Endothelial cell of umbilical vein (primary cell): ENCODE measurements at regions not wholly inside any gene's neighbourhood (a gene's known extent, or its start where the extent isn't known, plus 50 kb on each side); places are given as distances from the start of the nearest gene placed in this dataset.
A peak's percentile ranks its signal among the peaks of the same experiment; 100 is the strongest.
"Not testable (repeated sequence)": the region's sequence is repeated elsewhere in the genome, so short reads cannot be mapped to it uniquely, and the experiment has no call there.

Experiments used
- BruUV-seq: library from RNA; stranded (reverse); fragments of 400-500 nt; replicated peaks from 2 replicates; lab custom pipeline; 2021; lab: Mats Ljungman, UMichigan
- CTCF ChIA-PET: fragments of 300-600, 350-600 bp; sonication (Branson Sonifier 250); formaldehyde crosslinking; loops from one replicate; lab custom pipeline; 2021; ENCODE audit warnings: antibody characterized with exemption, inconsistent platforms; lab: Charles Lee
- POLR2A ChIA-PET: fragments of 300-600, 350-600 bp; sonication (Branson Sonifier 250); formaldehyde crosslinking; loops from one replicate; lab custom pipeline; 2021; ENCODE audit warnings: antibody characterized with exemption, inconsistent platforms; lab: Charles Lee
- DNase-seq: peaks from one replicate; pipeline ENCODE4 v3.0.0-alpha.2; 2011; ENCODE audit warnings: low read depth, low spot score
- FAIRE-seq: peaks from 2 replicates; lab custom pipeline; 2011; peaks lifted over from hg19 to GRCh38; lab: Jason Lieb, UNC
- H2AFZ ChIP-seq: 2 replicates; pipeline ENCODE4 v1.6.0; 2012; ENCODE audit warnings: low read depth, low read length, control low read depth, inconsistent platforms
- H3K27ac ChIP-seq: 2 replicates; pipeline ENCODE4 v1.5.1; 2011; ENCODE audit warnings: low read depth, mild to moderate bottlenecking, control low read depth, low read length, moderate library complexity; ENCODE audit not compliant: insufficient read depth
- H3K27me3 ChIP-seq, 2 experiments: 2 replicates each; pipeline versions ENCODE4 v1.6.0 to v1.6.1; 2011; ENCODE audit warnings: low read length in 2 of 2, mixed read lengths in 1 of 2; ENCODE audit not compliant: control insufficient read depth in 2 of 2, insufficient read depth in 2 of 2
- H3K36me3 ChIP-seq, 2 experiments: 2 replicates in 1 of 2; 3 replicates in 1 of 2; pipeline ENCODE4 v1.5.1; 2011; ENCODE audit warnings: low read length in 2 of 2, mild to moderate bottlenecking in 1 of 2, moderate library complexity in 1 of 2; ENCODE audit not compliant: control insufficient read depth in 2 of 2, insufficient read depth in 2 of 2; ENCODE audit errors: extremely low read depth in 1 of 2
- H3K4me1 ChIP-seq: 3 replicates; pipeline ENCODE4 v1.5.1; 2011; ENCODE audit warnings: mild to moderate bottlenecking, low read length; ENCODE audit not compliant: control insufficient read depth, insufficient read depth; ENCODE audit errors: extremely low read depth
- H3K4me2 ChIP-seq: 2 replicates; pipeline ENCODE4 v1.6.1; 2011; ENCODE audit warnings: low read length, control low read depth, mixed read lengths; ENCODE audit not compliant: insufficient read depth
- H3K4me3 ChIP-seq, 3 experiments: fragments of 200-600 bp in 1 of 3; sonication (generic), shearing (Covaris generic) in 1 of 3; replicated peaks in 1 of 3; 2 replicates each; pipeline ENCODE4 v1.5.1; 2011 to 2016; ENCODE audit warnings: control low read depth in 3 of 3, low read length in 3 of 3, mild to moderate bottlenecking in 2 of 3, inconsistent platforms in 1 of 3, low read depth in 1 of 3, moderate library complexity in 1 of 3; ENCODE audit not compliant: insufficient read depth in 1 of 3
- H3K79me2 ChIP-seq: 2 replicates; pipeline ENCODE4 v1.6.0; 2012; ENCODE audit warnings: low read length, inconsistent platforms; ENCODE audit not compliant: control insufficient read depth, insufficient read depth
- H3K9ac ChIP-seq: replicated peaks from 2 replicates; pipeline ENCODE3; 2011; ENCODE audit warnings: low read length, control low read depth; ENCODE audit not compliant: insufficient read depth; ENCODE audit errors: extremely low read depth
- H3K9me1 ChIP-seq: replicated peaks from 3 replicates; pipeline ENCODE4 v1.6.0; 2011; ENCODE audit warnings: mild to moderate bottlenecking, low read length; ENCODE audit not compliant: control insufficient read depth, insufficient read depth; ENCODE audit errors: extremely low read depth
- H3K9me3 ChIP-seq: replicated peaks from 2 replicates; pipeline ENCODE4 v1.5.1; 2012; ENCODE audit warnings: low read length, inconsistent platforms; ENCODE audit not compliant: control insufficient read depth, insufficient read depth
- H4K20me1 ChIP-seq: replicated peaks from 2 replicates; pipeline ENCODE3; 2011; ENCODE audit warnings: mild to moderate bottlenecking, low read length; ENCODE audit not compliant: control insufficient read depth, insufficient read depth; ENCODE audit errors: extremely low read depth
- EZH2 ChIP-seq: IDR thresholded peaks from 2 replicates; pipeline ENCODE4 v1.6.1; 2012; ENCODE audit warnings: borderline replicate concordance, low read depth, mild to moderate bottlenecking, moderate library complexity, low read length, inconsistent platforms; ENCODE audit not compliant: severe bottlenecking
- FOS ChIP-seq: IDR thresholded peaks from 2 replicates; pipeline ENCODE4 v1.6.1; 2011; ENCODE audit warnings: mild to moderate bottlenecking, low read length, moderate library complexity, borderline replicate concordance; ENCODE audit not compliant: insufficient read depth
- GATA2 ChIP-seq: IDR thresholded peaks from 2 replicates; pipeline ENCODE4 v1.7.0; 2011; ENCODE audit warnings: low read depth, mild to moderate bottlenecking, moderate library complexity, mixed read lengths, low read length; ENCODE audit not compliant: insufficient read length, insufficient read depth
- JUN ChIP-seq: IDR thresholded peaks from 2 replicates; pipeline ENCODE4 v1.6.1; 2011; ENCODE audit warnings: borderline replicate concordance, low read depth; ENCODE audit not compliant: insufficient read length, insufficient read depth
- POLR2A ChIP-seq: IDR thresholded peaks from 2 replicates; pipeline ENCODE4 v1.6.1; 2012; ENCODE audit warnings: low read depth, mild to moderate bottlenecking, control low read depth, low read length
- POLR2AphosphoS5 ChIP-seq: IDR thresholded peaks from 2 replicates; pipeline ENCODE4 v1.6.1; 2012; ENCODE audit warnings: low read depth, mild to moderate bottlenecking, control low read depth, low read length, moderate library complexity; ENCODE audit not compliant: insufficient read depth
- dilution Hi-C: fragments of 300-500 bp; cut with MboI; formaldehyde crosslinking; loops from one replicate; pipeline ENCODE4 v1.15.0; 2019; ENCODE audit warnings: low sequenced_read_pairs; ENCODE audit not compliant: extremely low pct_ligation_motif_present
- intact Hi-C: fragments of 100-400 bp; cut with micrococcal nuclease; formaldehyde crosslinking; loops from one replicate; pipeline ENCODE4 v1.10.0; 2022
- TF ChIP-seq, protein P1 (sequence below): IDR thresholded peaks from 2 replicates; pipeline ENCODE4 v1.6.1; 2011; ENCODE audit not compliant: insufficient read depth, insufficient read length
- TF ChIP-seq, protein P2 (sequence below), 2 donors: IDR thresholded peaks; 1 replicate in 1 of 2; 2 replicates in 1 of 2; pipeline ENCODE4 v1.5.1; 2011; ENCODE audit warnings: low read length in 2 of 2, mild to moderate bottlenecking in 2 of 2, moderate library complexity in 2 of 2, control low read depth in 1 of 2, inconsistent platforms in 1 of 2, low read depth in 1 of 2; ENCODE audit not compliant: insufficient read depth in 1 of 2; ENCODE audit errors: extremely low read depth in 1 of 2

- Histone ChIP-seq H3K27ac (no peak overlapping the region), H3K79me2 (no peaks in the 10 kb centered on the region), H3K9me3 (no peaks in the 10 kb centered on the region), H3K27me3 (no peaks in the 10 kb centered on the region), H3K4me3 (no peak overlapping the region), H3K4me2 (no peak overlapping the region), H4K20me1 (no peaks in the 10 kb centered on the region), H3K4me1 (no peaks in the 10 kb centered on the region), H2AFZ (no peak overlapping the region), H3K9me1 (no peaks in the 10 kb centered on the region), H3K36me3 (no peaks in the 10 kb centered on the region), H3K9ac (no peak overlapping the region)
- TF ChIP-seq POLR2AphosphoS5 = no peak
- TF ChIP-seq, protein P1, sequence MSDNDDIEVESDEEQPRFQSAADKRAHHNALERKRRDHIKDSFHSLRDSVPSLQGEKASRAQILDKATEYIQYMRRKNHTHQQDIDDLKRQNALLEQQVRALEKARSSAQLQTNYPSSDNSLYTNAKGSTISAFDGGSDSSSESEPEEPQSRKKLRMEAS = no peak
- no peak for TF ChIP-seq EZH2
- TF ChIP-seq POLR2A = no peak
- TF ChIP-seq GATA2 = no peak
- no peak for TF ChIP-seq JUN
- no peak for TF ChIP-seq FOS
- TF ChIP-seq, protein P2, sequence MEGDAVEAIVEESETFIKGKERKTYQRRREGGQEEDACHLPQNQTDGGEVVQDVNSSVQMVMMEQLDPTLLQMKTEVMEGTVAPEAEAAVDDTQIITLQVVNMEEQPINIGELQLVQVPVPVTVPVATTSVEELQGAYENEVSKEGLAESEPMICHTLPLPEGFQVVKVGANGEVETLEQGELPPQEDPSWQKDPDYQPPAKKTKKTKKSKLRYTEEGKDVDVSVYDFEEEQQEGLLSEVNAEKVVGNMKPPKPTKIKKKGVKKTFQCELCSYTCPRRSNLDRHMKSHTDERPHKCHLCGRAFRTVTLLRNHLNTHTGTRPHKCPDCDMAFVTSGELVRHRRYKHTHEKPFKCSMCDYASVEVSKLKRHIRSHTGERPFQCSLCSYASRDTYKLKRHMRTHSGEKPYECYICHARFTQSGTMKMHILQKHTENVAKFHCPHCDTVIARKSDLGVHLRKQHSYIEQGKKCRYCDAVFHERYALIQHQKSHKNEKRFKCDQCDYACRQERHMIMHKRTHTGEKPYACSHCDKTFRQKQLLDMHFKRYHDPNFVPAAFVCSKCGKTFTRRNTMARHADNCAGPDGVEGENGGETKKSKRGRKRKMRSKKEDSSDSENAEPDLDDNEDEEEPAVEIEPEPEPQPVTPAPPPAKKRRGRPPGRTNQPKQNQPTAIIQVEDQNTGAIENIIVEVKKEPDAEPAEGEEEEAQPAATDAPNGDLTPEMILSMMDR (IDR thresholded peaks at IDR 0.05; ENCODE audit: extremely low read depth in 1 of 2, insufficient read depth in 1 of 2, low read depth in 1 of 2, low read length in 2 of 2) = peak; percentile 56 to 68
- DNase-seq (peak; percentile 48), FAIRE-seq (peak; percentile 4)
- CTCF ChIA-PET = interaction anchor here (0.6 to 8.2 kb wide), 9 partner anchors 9 to 721 kb away, joined by 3 to 113 read pairs (median 3); no protein-coding TSS in a partner anchor
- dilution Hi-C loops (no loop called here), intact Hi-C loops (loop anchor here (2.0 kb wide), 1 partner anchor 370 kb away; no protein-coding TSS in a partner anchor)
- POLR2A ChIA-PET = no interaction called here
- no TSS peak for BruUV-seq
Measured at GRCh38 chr16:52912565-52913173, 140.0 kb downstream of the CHD9NB start.

DNA sequence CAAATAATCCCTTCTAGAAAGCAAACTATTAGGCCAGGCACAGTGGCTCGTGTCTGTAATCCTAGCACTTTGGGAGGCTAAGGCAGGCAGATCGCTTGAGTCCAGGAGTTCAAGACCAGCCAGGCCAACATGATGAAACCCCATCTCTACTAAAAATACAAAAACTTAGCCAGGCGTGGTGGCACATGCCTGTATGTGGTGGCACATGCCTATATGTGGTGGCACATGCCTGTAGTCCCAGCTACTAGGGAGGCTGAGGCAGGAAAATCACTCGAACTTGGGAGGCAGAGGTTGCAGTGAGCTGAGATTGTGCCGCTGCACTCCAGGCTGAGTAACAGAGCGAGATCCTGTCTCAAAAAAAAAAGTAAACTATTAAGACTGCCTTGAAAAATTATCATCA lies 144.6 kb downstream of the CHD9NB start:
- BruUV-seq, H3K36me3 ChIP-seq, H3K27me3 ChIP-seq, DNase-seq, FAIRE-seq, H3K4me2 ChIP-seq, H3K4me1 ChIP-seq, POLR2A ChIA-PET, H3K27ac ChIP-seq, H3K4me3 ChIP-seq, intact Hi-C loops, H3K9me1 ChIP-seq, H2AFZ ChIP-seq, H3K79me2 ChIP-seq, dilution Hi-C loops, H3K9me3 ChIP-seq, H4K20me1 ChIP-seq, H3K9ac ChIP-seq: not testable (repeated sequence)
- CTCF ChIA-PET = interaction anchor here (0.7 kb wide), 1 partner anchor 717 kb away, joined by 3 read pairs; no protein-coding TSS in a partner anchor
